H1 (cell line): ENCODE measurements at regions not wholly inside any gene's neighbourhood (a gene's known extent, or its start where the extent isn't known, plus 50 kb on each side); places are given as distances from the start of the nearest gene placed in this dataset.
A peak's percentile ranks its signal among the peaks of the same experiment; 100 is the strongest.

Experiments
- CTCF ChIA-PET: fragments of 300-600 bp; sonication (Branson Sonifier 250); formaldehyde crosslinking; loops from one replicate; lab custom pipeline; 2021; ENCODE audit not compliant: partially characterized antibody; lab: Charles Lee
- POLR2A ChIA-PET: fragments of 300-600 bp; sonication (Branson Sonifier 250); formaldehyde crosslinking; loops from one replicate; lab custom pipeline; 2021; ENCODE audit warnings: inconsistent platforms; ENCODE audit not compliant: partially characterized antibody; lab: Charles Lee
- DNase-seq, 2 experiments: peaks; one replicate each; pipeline versions ENCODE4 v3.0.0 to v3.0.0-alpha.2; 2010 to 2022; ENCODE audit warnings: low spot score in 2 of 2, low read depth in 1 of 2, mixed read lengths in 1 of 2
- FAIRE-seq: peaks from 2 replicates; lab custom pipeline; 2011; peaks lifted over from hg19 to GRCh38; lab: Jason Lieb, UNC
- H2AFZ ChIP-seq: 2 replicates; pipeline ENCODE4 v1.8.1; 2012; ENCODE audit warnings: low read length, inconsistent platforms
- H2AK5ac ChIP-seq: 2 replicates; pipeline ENCODE4 v1.6.1; 2013; ENCODE audit warnings: low read depth, low read length
- H2BK120ac ChIP-seq: replicated peaks from 2 replicates; pipeline ENCODE3; 2013; ENCODE audit warnings: low read depth, low read length, inconsistent platforms
- H2BK12ac ChIP-seq: 2 replicates; pipeline ENCODE4 v1.6.1; 2013; ENCODE audit warnings: low read depth, low read length
- H2BK15ac ChIP-seq: 2 replicates; pipeline ENCODE4 v1.6.1; 2013; ENCODE audit warnings: low read length
- H2BK20ac ChIP-seq: 2 replicates; pipeline ENCODE4 v1.6.1; 2013; ENCODE audit warnings: low read length
- H2BK5ac ChIP-seq: 2 replicates; pipeline ENCODE4 v1.6.1; 2013; ENCODE audit warnings: low read depth, low read length
- H3K14ac ChIP-seq: 2 replicates; pipeline ENCODE4 v1.6.1; 2013; ENCODE audit warnings: inconsistent platforms; ENCODE audit not compliant: insufficient read length
- H3K18ac ChIP-seq: 2 replicates; pipeline ENCODE4 v1.6.1; 2013; ENCODE audit warnings: low read length; ENCODE audit errors: extremely low read depth
- H3K23ac ChIP-seq: 2 replicates; pipeline ENCODE4 v1.6.1; 2013; ENCODE audit warnings: inconsistent platforms; ENCODE audit not compliant: insufficient read length
- H3K23me2 ChIP-seq: 2 replicates; pipeline ENCODE4 v1.6.1; 2013; ENCODE audit warnings: low read depth, low read length
- H3K27ac ChIP-seq: 2 replicates; pipeline ENCODE4 v1.6.1; 2011; ENCODE audit warnings: low read depth, low read length, inconsistent platforms
- H3K27me3 ChIP-seq, 4 experiments: replicated peaks in 1 of 4; 1 replicate in 1 of 4; 2 replicates in 3 of 4; pipeline versions ENCODE4 v1.6.1 to v1.8.1; 2011 to 2013; ENCODE audit warnings: low read length in 3 of 4, mild to moderate bottlenecking in 3 of 4, inconsistent platforms in 2 of 4, mixed read lengths in 2 of 4, moderate library complexity in 1 of 4; ENCODE audit not compliant: control insufficient read depth in 3 of 4, insufficient read depth in 3 of 4; ENCODE audit errors: extremely low read depth in 1 of 4
- H3K36me3 ChIP-seq, 4 experiments: 2 replicates each; pipeline versions ENCODE4 v1.6.1 to v1.8.1; 2011 to 2013; ENCODE audit warnings: mild to moderate bottlenecking in 4 of 4, low read length in 3 of 4, moderate library complexity in 2 of 4, control low read depth in 1 of 4, inconsistent platforms in 1 of 4; ENCODE audit not compliant: insufficient read depth in 4 of 4, control insufficient read depth in 2 of 4
- H3K4ac ChIP-seq: replicated peaks from 2 replicates; pipeline ENCODE3; 2013; ENCODE audit warnings: low read length, low read depth, mixed read lengths, inconsistent platforms; ENCODE audit not compliant: insufficient read length
- H3K4me1 ChIP-seq, 4 experiments: replicated peaks in 1 of 4; 1 replicate in 1 of 4; 2 replicates in 3 of 4; pipeline versions ENCODE4 v1.6.1 to v1.8.1; 2011 to 2013; ENCODE audit warnings: low read length in 3 of 4, inconsistent platforms in 2 of 4, mixed read lengths in 1 of 4; ENCODE audit not compliant: insufficient read depth in 4 of 4, control insufficient read depth in 3 of 4
- H3K4me2 ChIP-seq, 2 experiments: 2 replicates each; pipeline versions ENCODE4 v1.6.1 to v1.8.1; 2011 to 2013; ENCODE audit warnings: low read depth in 2 of 2, low read length in 2 of 2, control low read depth in 1 of 2, inconsistent platforms in 1 of 2, mild to moderate bottlenecking in 1 of 2; ENCODE audit not compliant: insufficient read depth in 1 of 2
- H3K4me3 ChIP-seq, 4 experiments: fragments of 200-600, 300-600 bp in 1 of 4; sonication (generic), shearing (Covaris generic), sonication (Bioruptor Twin) in 1 of 4; 2 replicates each; pipeline versions ENCODE4 v1.5.1 to v1.8.1; 2011 to 2016; ENCODE audit warnings: low read length in 4 of 4, low read depth in 3 of 4, control low read depth in 2 of 4, inconsistent platforms in 2 of 4, mild to moderate bottlenecking in 2 of 4, mixed read lengths in 1 of 4, moderate library complexity in 1 of 4; ENCODE audit not compliant: insufficient read depth in 2 of 4; ENCODE audit errors: extremely low read depth in 1 of 4
- H3K56ac ChIP-seq: replicated peaks from 2 replicates; pipeline ENCODE3; 2013; ENCODE audit warnings: low read depth, mild to moderate bottlenecking, mixed read lengths, low read length, inconsistent platforms; ENCODE audit not compliant: insufficient read length
- H3K79me1 ChIP-seq: 2 replicates; pipeline ENCODE4 v1.6.1; 2013; ENCODE audit warnings: low read depth, low read length, control low read depth
- H3K79me2 ChIP-seq, 2 experiments: 2 replicates each; pipeline versions ENCODE4 v1.6.1 to v1.8.1; 2012 to 2013; ENCODE audit warnings: low read length in 2 of 2, mild to moderate bottlenecking in 2 of 2, inconsistent platforms in 1 of 2; ENCODE audit not compliant: insufficient read depth in 2 of 2, control insufficient read depth in 1 of 2
- H3K9ac ChIP-seq, 4 experiments: replicated peaks in 1 of 4; 1 replicate in 1 of 4; 2 replicates in 3 of 4; pipeline versions ENCODE4 v1.6.1 to v1.8.1; 2011 to 2013; ENCODE audit warnings: low read depth in 3 of 4, low read length in 3 of 4, control low read depth in 2 of 4, mild to moderate bottlenecking in 2 of 4, moderate library complexity in 2 of 4, inconsistent platforms in 1 of 4; ENCODE audit errors: extremely low read depth in 1 of 4
- H3K9me3 ChIP-seq, 2 experiments: 2 replicates each; pipeline versions ENCODE4 v1.6.1 to v1.8.1; 2012 to 2013; ENCODE audit warnings: mild to moderate bottlenecking in 2 of 2, moderate library complexity in 2 of 2, control low read depth in 1 of 2, inconsistent platforms in 1 of 2, low read depth in 1 of 2, low read length in 1 of 2, mixed read lengths in 1 of 2; ENCODE audit not compliant: insufficient read depth in 2 of 2
- H4K20me1 ChIP-seq, 2 experiments: replicated peaks in 1 of 2; 2 replicates each; pipeline versions ENCODE3 to v1.8.1; 2011 to 2013; ENCODE audit warnings: inconsistent platforms in 2 of 2, low read length in 2 of 2, mild to moderate bottlenecking in 1 of 2; ENCODE audit not compliant: insufficient read depth in 2 of 2, control insufficient read depth in 1 of 2
- H4K5ac ChIP-seq: 2 replicates; pipeline ENCODE4 v1.6.1; 2013; ENCODE audit warnings: low read length, low read depth, mixed read lengths, inconsistent platforms; ENCODE audit not compliant: insufficient read length
- H4K8ac ChIP-seq: 2 replicates; pipeline ENCODE4 v1.8.0; 2013; ENCODE audit warnings: mild to moderate bottlenecking, moderate library complexity, low read length, inconsistent platforms; ENCODE audit not compliant: insufficient read depth; ENCODE audit errors: extremely low read depth
- H4K91ac ChIP-seq: replicated peaks from 2 replicates; pipeline ENCODE3; 2013; ENCODE audit warnings: low read length, mixed read lengths, inconsistent platforms; ENCODE audit not compliant: insufficient read length
- ASH2L ChIP-seq: fragments of 200-600, 300-600 bp; sonication (generic); IDR thresholded peaks from one replicate; pipeline ENCODE4 v1.7.1; 2017; ENCODE audit warnings: low read length
- ATF2 ChIP-seq: IDR thresholded peaks from 2 replicates; pipeline ENCODE4 v1.6.1; 2012; ENCODE audit warnings: low read length, inconsistent platforms
- BCL11A ChIP-seq, 2 experiments: IDR thresholded peaks; one replicate each; pipeline ENCODE4 v1.6.1; 2011; ENCODE audit warnings: low read depth in 2 of 2, low read length in 2 of 2, mild to moderate bottlenecking in 2 of 2
- CBX8 ChIP-seq: fragments of 300-800, 300-1000 bp; sonication (generic); IDR thresholded peaks from 2 replicates; pipeline ENCODE4 v1.7.1; 2016; ENCODE audit warnings: low read depth, low read length, borderline replicate concordance
- CEBPB ChIP-seq: IDR thresholded peaks from 2 replicates; pipeline ENCODE4 v1.6.1; 2012; ENCODE audit warnings: low read depth, low read length
- NANOG ChIP-seq: IDR thresholded peaks from 2 replicates; pipeline ENCODE4 v1.6.1; 2011; ENCODE audit warnings: low read length, low read depth, mild to moderate bottlenecking, inconsistent platforms; ENCODE audit not compliant: insufficient read depth, poor library complexity, severe bottlenecking
- POLR2A ChIP-seq, 2 experiments: IDR thresholded peaks; 1 replicate in 1 of 2; 2 replicates in 1 of 2; pipeline ENCODE4 v1.6.1; 2011; ENCODE audit warnings: low read depth in 2 of 2, low read length in 2 of 2, mild to moderate bottlenecking in 2 of 2; ENCODE audit errors: control extremely low read depth in 1 of 2
- SP1 ChIP-seq: IDR thresholded peaks from 2 replicates; pipeline ENCODE4 v1.6.1; 2011; ENCODE audit warnings: low read depth, low read length
- SUZ12 ChIP-seq: fragments of 200-600 bp; sonication (generic); IDR thresholded peaks from 2 replicates; pipeline ENCODE4 v1.6.1; 2012; ENCODE audit warnings: mild to moderate bottlenecking, inconsistent platforms, low read length, moderate library complexity, mixed read lengths
- TAF7 ChIP-seq: optimal IDR thresholded peaks from 2 replicates; pipeline ENCODE3; 2011; ENCODE audit warnings: low read depth, mild to moderate bottlenecking, inconsistent platforms, low read length, moderate library complexity, borderline replicate concordance
- TEAD4 ChIP-seq: IDR thresholded peaks from 2 replicates; pipeline ENCODE4 v1.6.1; 2012; ENCODE audit warnings: low read depth, low read length, inconsistent platforms, mixed read lengths
- whole genome bisulfite sequencing, 2 experiments: shearing (Covaris generic) in 1 of 2; methylation state at CpG; one replicate each; pipeline versions ENCODE4 v1.1.6 to v1.1.7; 2013 to 2015; ENCODE audit warnings: low lambda C conversion rate in 2 of 2, mixed read lengths in 2 of 2, inconsistent platforms in 1 of 2, low coverage in 1 of 2, missing lambda C conversion rate in 1 of 2; ENCODE audit not compliant: insufficient replicate concordance in 2 of 2, insufficient coverage in 1 of 2, insufficient read length in 1 of 2; ENCODE audit errors: extremely low coverage in 1 of 2, missing lambda C conversion rate in 1 of 2; 5-methylcytosine and 5-hydroxymethylcytosine counted together

DNA sequence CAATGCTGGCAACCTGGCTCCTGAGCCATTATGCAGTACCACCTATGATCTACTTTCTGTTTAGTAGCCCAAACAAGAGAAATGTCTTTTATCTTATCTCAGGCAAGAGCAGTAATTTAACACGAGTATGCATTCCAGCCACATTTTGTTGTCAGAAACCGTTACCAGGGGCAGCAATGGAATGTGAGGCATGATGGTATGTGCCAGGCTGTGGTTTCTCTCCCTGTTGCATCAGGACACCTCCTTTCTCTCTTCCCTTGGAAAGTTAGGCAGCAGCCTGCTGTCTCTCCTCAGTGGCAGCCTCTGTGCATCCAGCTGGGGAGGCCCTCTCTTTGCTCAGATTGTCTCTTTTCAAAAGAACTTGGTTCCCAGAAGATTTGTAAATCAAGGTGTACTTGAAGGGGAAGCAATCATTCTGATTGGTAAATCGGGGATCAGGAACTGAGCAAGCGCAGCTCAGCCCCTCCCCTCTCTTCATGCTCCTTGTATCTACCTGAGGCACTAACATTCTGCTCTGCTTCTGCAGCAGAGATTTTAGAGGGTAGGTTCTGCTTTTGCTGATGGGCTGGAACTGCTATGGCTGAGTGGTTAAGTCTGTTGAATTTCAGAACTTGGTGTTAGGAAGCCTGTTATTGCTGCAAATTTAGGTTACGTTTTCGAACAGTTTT is 229.2 kb downstream of the ADAMTS15 start:
- peak; percentile 43 to 59 for DNase-seq
- peak overlapping the region; percentile 78 for H2AFZ ChIP-seq
- TF ChIP-seq CEBPB (peak; percentile 65; the same call in 1 of the 2 replicates), ATF2 (no peak), CBX8 (no peak), ASH2L (peak; percentile 84), TEAD4 (peak; percentile 94), POLR2A (IDR thresholded peaks at IDR 0.05; ENCODE audit: control extremely low read depth in 1 of 2, low read depth in 2 of 2, low read length in 2 of 2) (no peak), NANOG (no peak), SUZ12 (no peak), BCL11A (IDR thresholded peaks at IDR 0.05; ENCODE audit: low read depth in 2 of 2, low read length in 2 of 2) (no peak), TAF7 (no peak), SP1 (peak; percentile 41; the same call in 1 of the 2 replicates)

More for the DNA sequence above, 229.2 kb downstream of the ADAMTS15 start:
- peaks cover 14% of the 10 kb centered on the region in 2 experiments for H3K9me3 ChIP-seq
- H3K56ac ChIP-seq, result no peak overlapping the region
- H4K8ac ChIP-seq, result no peak overlapping the region
- H3K18ac ChIP-seq, result no peak overlapping the region
- H3K9ac ChIP-seq, result no peak overlapping the region
- CTCF ChIA-PET, result interaction anchor here (0.6 to 1.4 kb wide), 6 partner anchors 10 to 460 kb away, joined by 3 to 5 read pairs (median 3); no protein-coding TSS in a partner anchor
- WGBS, 2 experiments, result 81% methylated on average over 6 of the region's 6 CpGs; no CpG with 5 or more reads in 1 of the 2 experiments
- peaks cover 0 to 4% (median 2%) of the 10 kb centered on the region in 4 experiments; a peak in 3 of 7 replicates for H3K4me1 ChIP-seq
- POLR2A ChIA-PET, result interaction anchor here (1.1 kb wide), 1 partner anchor 149 kb away, joined by 3 read pairs; no protein-coding TSS in a partner anchor
- no peak overlapping the region for H4K91ac ChIP-seq
- H2BK12ac ChIP-seq, result peak overlapping the region; percentile 14; the same call in 1 of the 2 replicates
- no peaks in the 10 kb centered on the region for H4K20me1 ChIP-seq
- no peak overlapping the region for H2AK5ac ChIP-seq
- no peaks in the 10 kb centered on the region for H3K79me2 ChIP-seq
- no peak overlapping the region for H2BK15ac ChIP-seq
- FAIRE-seq, result peak; percentile 58
- H2BK20ac ChIP-seq, result no peak overlapping the region
- no peaks in the 10 kb centered on the region; a peak in 1 of 8 replicates for H3K36me3 ChIP-seq
- H3K4me2 ChIP-seq, result no peak overlapping the region; a peak in 1 of 4 replicates
- H3K4me3 ChIP-seq, result no peak overlapping the region
- no peaks in the 10 kb centered on the region for H3K79me1 ChIP-seq
- no peak overlapping the region for H2BK120ac ChIP-seq
- no peaks in the 10 kb centered on the region for H3K27me3 ChIP-seq
- no peak overlapping the region for H3K4ac ChIP-seq
- no peak overlapping the region for H2BK5ac ChIP-seq
- no peak overlapping the region for H3K23ac ChIP-seq
- no peaks in the 10 kb centered on the region for H3K23me2 ChIP-seq
- no peak overlapping the region for H3K14ac ChIP-seq
- no peak overlapping the region for H3K27ac ChIP-seq
- no peak overlapping the region for H4K5ac ChIP-seq
